Mesenchymal stem cell (in vitro differentiated cells and primary cell): ENCODE measurements at regions not wholly inside any gene's neighbourhood (a gene's known extent, or its start where the extent isn't known, plus 50 kb on each side); places are given as distances from the start of the nearest gene placed in this dataset.
A peak's percentile ranks its signal among the peaks of the same experiment; 100 is the strongest.

Experiments
- DNase-seq: peaks from one replicate; pipeline ENCODE4 v3.0.0-alpha.2; 2013
- H2AFZ ChIP-seq: one replicate; pipeline ENCODE4 v1.6.1; 2013; ENCODE audit warnings: low read depth, mild to moderate bottlenecking, control low read depth, inconsistent platforms, low read length, moderate library complexity
- H2AK5ac ChIP-seq: 2 replicates; pipeline ENCODE4 v1.6.1; 2013; ENCODE audit warnings: low read length, moderate library complexity, mild to moderate bottlenecking, inconsistent platforms; ENCODE audit not compliant: severe bottlenecking
- H2BK120ac ChIP-seq: one replicate; pipeline ENCODE4 v1.6.1; 2013; ENCODE audit warnings: low read depth, mild to moderate bottlenecking, inconsistent platforms, low read length, moderate library complexity
- H2BK12ac ChIP-seq, 2 experiments: one replicate each; pipeline ENCODE4 v1.6.1; 2013; ENCODE audit warnings: inconsistent platforms in 2 of 2, low read length in 2 of 2, mild to moderate bottlenecking in 2 of 2, moderate library complexity in 2 of 2, control low read depth in 1 of 2
- H2BK15ac ChIP-seq: one replicate; pipeline ENCODE4 v1.6.1; 2013; ENCODE audit warnings: mild to moderate bottlenecking, low read depth, inconsistent platforms; ENCODE audit not compliant: poor library complexity, severe bottlenecking
- H2BK5ac ChIP-seq: 2 replicates; pipeline ENCODE4 v1.6.1; 2013; ENCODE audit warnings: low read depth, mild to moderate bottlenecking, low read length, control low read depth, inconsistent platforms; ENCODE audit not compliant: poor library complexity, severe bottlenecking
- H3K14ac ChIP-seq, 2 experiments: one replicate each; pipeline ENCODE4 v1.6.1; 2013; ENCODE audit warnings: inconsistent platforms in 2 of 2, low read length in 2 of 2, control low read depth in 1 of 2, mild to moderate bottlenecking in 1 of 2, moderate library complexity in 1 of 2
- H3K18ac ChIP-seq, 2 experiments: one replicate each; pipeline ENCODE4 v1.6.1; 2013; ENCODE audit warnings: inconsistent platforms in 2 of 2, low read length in 2 of 2, control low read depth in 1 of 2, low read depth in 1 of 2, mild to moderate bottlenecking in 1 of 2
- H3K23ac ChIP-seq, 2 experiments: one replicate each; pipeline ENCODE4 v1.6.1; 2013; ENCODE audit warnings: inconsistent platforms in 2 of 2, low read length in 2 of 2, mild to moderate bottlenecking in 2 of 2, moderate library complexity in 2 of 2, control low read depth in 1 of 2
- H3K27ac ChIP-seq: 2 replicates; pipeline ENCODE4 v1.5.1; 2013; ENCODE audit warnings: mild to moderate bottlenecking, moderate library complexity, low read length, control low read depth, inconsistent platforms; ENCODE audit not compliant: poor library complexity, severe bottlenecking
- H3K27me3 ChIP-seq, 2 experiments: 2 replicates each; pipeline versions ENCODE4 v1.6.1 to v1.7.0; 2013; ENCODE audit warnings: low read length in 2 of 2, mild to moderate bottlenecking in 2 of 2, moderate library complexity in 2 of 2, control low read depth in 1 of 2, inconsistent platforms in 1 of 2; ENCODE audit not compliant: control insufficient read depth in 1 of 2, insufficient read depth in 1 of 2
- H3K36me3 ChIP-seq, 2 experiments: 2 replicates each; pipeline versions ENCODE4 v1.6.1 to v1.7.0; 2013; ENCODE audit warnings: low read length in 2 of 2, control low read depth in 1 of 2, inconsistent platforms in 1 of 2, low read depth in 1 of 2, mild to moderate bottlenecking in 1 of 2; ENCODE audit not compliant: insufficient read depth in 2 of 2, control insufficient read depth in 1 of 2
- H3K4ac ChIP-seq, 2 experiments: one replicate each; pipeline ENCODE4 v1.6.1; 2013; ENCODE audit warnings: inconsistent platforms in 2 of 2, low read length in 2 of 2, mild to moderate bottlenecking in 2 of 2, moderate library complexity in 2 of 2, control low read depth in 1 of 2, low read depth in 1 of 2
- H3K4me1 ChIP-seq: 2 replicates; pipeline ENCODE4 v1.6.1; 2013; ENCODE audit warnings: low read depth, low read length, control low read depth; ENCODE audit not compliant: control insufficient read depth, insufficient read depth
- H3K4me2 ChIP-seq: 2 replicates; pipeline ENCODE4 v1.6.1; 2013; ENCODE audit warnings: low read length, mild to moderate bottlenecking, inconsistent platforms; ENCODE audit not compliant: poor library complexity, severe bottlenecking
- H3K4me3 ChIP-seq, 2 experiments: 2 replicates each; pipeline versions ENCODE4 v1.5.1 to v1.7.0; 2013; ENCODE audit warnings: low read length in 2 of 2, mild to moderate bottlenecking in 2 of 2, control low read depth in 1 of 2, low read depth in 1 of 2; ENCODE audit not compliant: insufficient read depth in 1 of 2
- H3K79me1 ChIP-seq: replicated peaks from 2 replicates; pipeline ENCODE4 v1.6.1; 2013; ENCODE audit warnings: mild to moderate bottlenecking, control low read depth, low read length, inconsistent platforms; ENCODE audit not compliant: poor library complexity, severe bottlenecking
- H3K9ac ChIP-seq: 2 replicates; pipeline ENCODE4 v1.7.0; 2013; ENCODE audit warnings: mild to moderate bottlenecking, low read length, moderate library complexity
- H3K9me3 ChIP-seq: 2 replicates; pipeline ENCODE4 v1.7.0; 2013; ENCODE audit warnings: mild to moderate bottlenecking, low read length; ENCODE audit not compliant: control insufficient read depth
- H4K8ac ChIP-seq: one replicate; pipeline ENCODE4 v1.6.1; 2013; ENCODE audit warnings: inconsistent platforms, mild to moderate bottlenecking, low read length, moderate library complexity
- H4K91ac ChIP-seq: one replicate; pipeline ENCODE4 v1.6.1; 2013; ENCODE audit warnings: mild to moderate bottlenecking, low read length, inconsistent platforms
- WGBS: methylation state at CpG from one replicate; pipeline ENCODE4 v1.1.7; 2013; ENCODE audit warnings: mixed read lengths; 5-methylcytosine and 5-hydroxymethylcytosine counted together

DNA sequence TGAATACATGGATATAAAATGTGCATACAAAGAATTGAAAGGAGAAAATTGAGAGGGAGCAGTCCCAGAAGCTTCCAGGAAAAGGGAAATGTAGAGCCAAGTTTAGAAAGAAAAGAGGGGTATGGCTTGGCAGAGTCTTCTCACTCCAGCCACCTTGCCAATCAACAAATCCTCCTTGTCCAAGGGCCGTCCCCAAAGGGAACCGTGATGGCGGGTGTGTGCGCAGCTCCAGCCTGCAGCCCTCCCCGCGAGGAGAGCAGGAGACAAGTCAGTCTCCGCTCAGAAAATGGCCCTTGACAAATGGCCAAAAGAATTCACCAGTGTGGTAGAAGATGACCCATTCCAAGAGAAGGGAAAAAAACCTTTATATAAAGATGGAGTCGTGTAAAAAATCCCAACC is 448.3 kb upstream of the POU3F3 start:
- H3K4ac ChIP-seq, result no peak overlapping the region
- H2BK120ac ChIP-seq, result no peak overlapping the region
- H2AK5ac ChIP-seq, result no peak overlapping the region
- no peak overlapping the region for H3K23ac ChIP-seq
- DNase-seq, result no peak
- peaks cover 3% of the 10 kb centered on the region for H3K4me1 ChIP-seq
- WGBS, result 89% methylated on average over 8 of the region's 8 CpGs
- no peaks in the 10 kb centered on the region for H3K36me3 ChIP-seq
- H3K9ac ChIP-seq, result no peak overlapping the region
- H3K14ac ChIP-seq, result no peak overlapping the region
- H2AFZ ChIP-seq, result no peak overlapping the region
- H4K91ac ChIP-seq, result no peak overlapping the region
- no peak overlapping the region for H3K27ac ChIP-seq
- no peaks in the 10 kb centered on the region for H3K79me1 ChIP-seq
- H3K4me3 ChIP-seq, result no peak overlapping the region
- H4K8ac ChIP-seq, result no peak overlapping the region
- H2BK5ac ChIP-seq, result no peak overlapping the region
- no peak overlapping the region for H2BK12ac ChIP-seq
- no peak overlapping the region for H2BK15ac ChIP-seq
- no peaks in the 10 kb centered on the region for H3K9me3 ChIP-seq
- no peaks in the 10 kb centered on the region for H3K27me3 ChIP-seq
- H3K4me2 ChIP-seq, result no peak overlapping the region
- H3K18ac ChIP-seq, result no peak overlapping the region

DNA sequence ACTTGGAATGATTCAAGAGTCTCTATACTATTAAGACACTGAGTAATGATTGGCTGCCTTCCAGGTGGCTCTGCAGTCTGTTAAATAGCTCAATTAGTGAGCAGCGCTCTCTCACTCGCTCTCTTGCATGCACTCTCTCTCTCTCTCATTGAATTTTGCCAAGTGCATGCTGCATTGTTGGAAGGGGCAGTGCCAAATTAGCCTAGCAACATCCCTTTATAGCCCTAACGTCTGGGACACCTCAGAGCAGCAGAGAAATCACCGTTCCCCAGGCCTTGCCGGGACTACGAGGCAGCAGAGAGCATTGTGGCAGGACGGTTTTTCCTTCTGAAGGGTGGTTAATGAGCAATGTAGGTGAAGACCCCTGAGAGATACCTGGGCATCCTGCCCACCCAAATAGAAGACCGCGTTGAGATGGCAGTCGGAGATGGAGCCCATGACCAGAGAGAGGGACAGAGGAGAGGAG is 447.6 kb upstream of the POU3F3 start:
- no peak overlapping the region for H4K8ac ChIP-seq
- no peaks in the 10 kb centered on the region for H3K36me3 ChIP-seq
- H3K4me2 ChIP-seq, result no peak overlapping the region
- H2AFZ ChIP-seq, result no peak overlapping the region
- no peak overlapping the region for H2BK5ac ChIP-seq
- no peak overlapping the region for H4K91ac ChIP-seq
- H2BK12ac ChIP-seq, result no peak overlapping the region
- H3K4me1 ChIP-seq, result peaks cover 3% of the 10 kb centered on the region
- no peak overlapping the region for H3K4me3 ChIP-seq
- no peaks in the 10 kb centered on the region for H3K9me3 ChIP-seq
- no peak overlapping the region for H3K9ac ChIP-seq
- H3K23ac ChIP-seq, result no peak overlapping the region
- WGBS, result 71% methylated on average over 10 of the region's 10 CpGs
- no peak overlapping the region for H3K18ac ChIP-seq
- no peak overlapping the region for H3K27ac ChIP-seq
- no peak overlapping the region for H3K14ac ChIP-seq
- no peaks in the 10 kb centered on the region for H3K79me1 ChIP-seq
- no peak overlapping the region for H2BK15ac ChIP-seq
- H2AK5ac ChIP-seq, result no peak overlapping the region
- no peak for DNase-seq
- H2BK120ac ChIP-seq, result no peak overlapping the region
- H3K27me3 ChIP-seq, result no peaks in the 10 kb centered on the region
- H3K4ac ChIP-seq, result no peak overlapping the region

DNA sequence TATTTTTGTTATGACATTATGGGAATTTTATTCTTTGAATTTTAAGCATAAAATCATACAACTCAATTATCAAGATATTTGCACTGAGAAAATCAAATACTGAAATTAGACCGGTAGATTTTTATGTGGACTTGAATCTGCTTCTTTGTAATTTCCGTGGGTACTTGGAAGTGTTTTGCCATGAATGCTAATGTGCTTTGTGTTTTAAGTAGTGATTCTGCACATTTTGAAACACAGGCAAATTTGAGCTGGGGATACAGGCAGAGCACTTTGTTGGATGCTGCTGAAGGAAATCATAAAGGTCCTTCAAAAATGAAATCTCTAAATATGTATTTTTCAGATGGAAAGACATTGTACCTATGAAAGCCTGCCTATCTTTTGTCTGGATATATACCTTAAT is 446.3 kb upstream of the POU3F3 start:
- Histone ChIP-seq H3K9me3 (no peaks in the 10 kb centered on the region), H2BK120ac (no peak overlapping the region), H3K4me1 (peaks cover 3% of the 10 kb centered on the region), H3K27me3 (no peaks in the 10 kb centered on the region), H3K23ac (no peak overlapping the region), H3K18ac (no peak overlapping the region), H2AFZ (no peak overlapping the region), H3K4ac (no peak overlapping the region), H4K8ac (no peak overlapping the region), H3K27ac (no peak overlapping the region), H2BK12ac (no peak overlapping the region), H2BK5ac (no peak overlapping the region), H2BK15ac (no peak overlapping the region), H3K9ac (no peak overlapping the region), H3K14ac (no peak overlapping the region), H3K4me3 (no peak overlapping the region), H3K79me1 (no peaks in the 10 kb centered on the region), H3K36me3 (no peaks in the 10 kb centered on the region), H3K4me2 (no peak overlapping the region), H4K91ac (no peak overlapping the region), H2AK5ac (no peak overlapping the region)
- DNase-seq, result no peak
- WGBS, result 96% methylated on average over 2 of the region's 2 CpGs

DNA sequence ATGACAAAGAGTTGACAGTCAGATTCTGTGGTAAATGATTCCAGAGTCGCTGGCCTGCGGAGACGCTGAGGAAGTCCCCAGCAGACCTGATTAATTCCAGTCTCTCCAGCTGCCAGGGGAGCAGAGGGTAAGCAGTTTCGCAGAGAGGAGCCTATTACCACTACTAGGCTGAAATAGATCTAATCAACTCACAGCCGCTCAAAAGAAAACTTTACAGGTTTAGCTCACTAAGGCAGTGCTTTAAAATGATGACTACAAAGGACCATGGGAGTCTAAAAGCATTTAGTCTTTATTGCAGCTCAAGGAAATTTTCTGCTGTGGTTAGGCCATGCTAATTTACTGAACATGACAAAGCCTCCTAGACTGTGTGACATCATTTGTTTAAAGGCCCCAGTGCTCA is 445.6 kb upstream of the POU3F3 start:
- Histone ChIP-seq H3K4ac (no peak overlapping the region), H3K9me3 (no peaks in the 10 kb centered on the region), H3K4me2 (peak overlapping the region; percentile 10), H3K23ac (no peak overlapping the region), H2AFZ (no peak overlapping the region), H4K8ac (no peak overlapping the region), H2BK15ac (no peak overlapping the region), H3K4me1 (peaks cover 3% of the 10 kb centered on the region), H3K36me3 (no peaks in the 10 kb centered on the region), H3K14ac (no peak overlapping the region), H3K79me1 (no peaks in the 10 kb centered on the region), H2BK120ac (no peak overlapping the region), H3K9ac (no peak overlapping the region), H3K27me3 (no peaks in the 10 kb centered on the region), H2AK5ac (no peak overlapping the region), H3K27ac (no peak overlapping the region), H2BK5ac (no peak overlapping the region), H3K4me3 (no peak overlapping the region), H2BK12ac (no peak overlapping the region), H3K18ac (no peak overlapping the region), H4K91ac (no peak overlapping the region)
- no peak for DNase-seq
- WGBS, result under 1% methylated on average over 4 of the region's 5 CpGs
